ENCODE measurements at regions not wholly inside any gene's neighbourhood (a gene's known extent, or its start where the extent isn't known, plus 50 kb on each side); places are given as distances from the start of the nearest gene placed in this dataset.

DNA sequence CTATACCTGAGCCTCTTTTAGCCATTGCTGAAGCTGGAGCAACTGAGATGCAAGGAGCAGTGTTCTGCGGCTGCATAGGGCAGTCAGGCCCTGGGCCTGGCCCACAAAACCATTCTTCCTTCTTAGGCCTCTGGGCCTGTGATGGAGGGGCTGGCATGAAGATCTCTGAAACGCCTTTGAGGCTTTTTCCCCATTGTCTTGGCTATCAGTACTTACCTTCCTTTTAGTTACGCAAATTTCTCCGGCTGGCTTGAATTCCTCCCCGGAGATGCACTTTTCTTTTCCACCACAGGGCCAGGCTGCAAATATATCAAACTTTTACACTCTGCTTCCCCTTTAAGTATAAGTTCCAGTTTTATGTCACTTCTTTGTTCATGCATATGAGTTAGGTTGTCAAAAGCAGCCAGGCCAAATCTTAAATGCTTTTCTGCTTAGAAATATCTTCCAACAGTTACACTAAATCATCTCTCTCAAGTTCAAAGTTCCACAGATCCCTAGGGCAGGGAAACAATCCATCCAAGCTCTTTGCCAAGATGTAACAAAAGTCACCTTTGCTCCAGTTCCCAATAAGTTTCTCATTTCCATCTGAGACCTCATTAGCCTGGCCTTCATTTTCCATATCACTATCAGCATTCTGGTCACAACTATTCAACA is 194.4 kb upstream of the PCDH7 start:
- TF ChIP-seq, protein P1, sequence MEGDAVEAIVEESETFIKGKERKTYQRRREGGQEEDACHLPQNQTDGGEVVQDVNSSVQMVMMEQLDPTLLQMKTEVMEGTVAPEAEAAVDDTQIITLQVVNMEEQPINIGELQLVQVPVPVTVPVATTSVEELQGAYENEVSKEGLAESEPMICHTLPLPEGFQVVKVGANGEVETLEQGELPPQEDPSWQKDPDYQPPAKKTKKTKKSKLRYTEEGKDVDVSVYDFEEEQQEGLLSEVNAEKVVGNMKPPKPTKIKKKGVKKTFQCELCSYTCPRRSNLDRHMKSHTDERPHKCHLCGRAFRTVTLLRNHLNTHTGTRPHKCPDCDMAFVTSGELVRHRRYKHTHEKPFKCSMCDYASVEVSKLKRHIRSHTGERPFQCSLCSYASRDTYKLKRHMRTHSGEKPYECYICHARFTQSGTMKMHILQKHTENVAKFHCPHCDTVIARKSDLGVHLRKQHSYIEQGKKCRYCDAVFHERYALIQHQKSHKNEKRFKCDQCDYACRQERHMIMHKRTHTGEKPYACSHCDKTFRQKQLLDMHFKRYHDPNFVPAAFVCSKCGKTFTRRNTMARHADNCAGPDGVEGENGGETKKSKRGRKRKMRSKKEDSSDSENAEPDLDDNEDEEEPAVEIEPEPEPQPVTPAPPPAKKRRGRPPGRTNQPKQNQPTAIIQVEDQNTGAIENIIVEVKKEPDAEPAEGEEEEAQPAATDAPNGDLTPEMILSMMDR (IDR thresholded peaks at IDR 0.05), result no peak
- no peak for TF ChIP-seq EZH2 (IDR thresholded peaks at IDR 0.05; ENCODE audit: borderline replicate concordance, insufficient read depth, low read depth, low read length, poor library complexity, severe bottlenecking)

All from B cell (primary cell).